Stimulated activated CD4-positive, alpha-beta T cell treated with anti-CD3 and anti-CD28 coated beads, Interleukin-1b, Interleukin-23, amount 100 ng/mL, for 4 hours (primary cell): ENCODE measurements at regions not wholly inside any gene's neighbourhood (a gene's known extent, or its start where the extent isn't known, plus 50 kb on each side); places are given as distances from the start of the nearest gene placed in this dataset.

Experiments
- DNase-seq, 2 donors: peaks; one replicate each; pipeline ENCODE4 v3.0.0-alpha.2; 2020; ENCODE audit warnings: low read depth in 2 of 2

DNA sequence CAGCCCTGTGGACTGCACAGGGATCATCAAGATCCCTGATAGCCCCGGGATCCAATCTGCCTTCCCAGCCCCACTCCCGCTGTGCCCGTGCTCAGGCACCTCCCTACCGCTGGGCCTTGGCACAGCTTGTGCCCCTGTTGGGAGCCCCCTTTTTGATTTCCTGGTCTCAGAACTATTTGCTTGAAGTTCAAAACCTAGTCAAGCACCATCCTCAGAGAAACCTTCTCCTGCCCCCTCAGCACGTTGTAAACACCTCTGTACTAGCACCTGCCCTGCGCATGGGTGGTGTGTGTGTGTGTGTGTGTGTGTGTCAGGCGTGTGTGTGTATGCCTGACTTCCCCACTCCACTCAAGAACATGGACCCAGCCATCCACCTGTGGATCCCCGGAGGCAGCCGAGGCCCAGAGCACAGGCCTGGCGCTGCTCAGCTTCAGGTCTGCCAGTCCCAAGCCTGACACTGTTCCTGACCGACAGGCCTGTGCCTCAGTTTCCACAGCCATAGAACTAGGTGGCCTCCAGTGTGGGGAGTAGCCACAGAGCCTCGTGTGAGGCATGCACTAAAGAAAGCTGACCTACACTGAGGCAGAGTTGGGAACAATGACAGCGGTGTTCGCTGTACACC lies 65.5 kb downstream of the ADRA2C start:
- no peak for DNase-seq

DNA sequence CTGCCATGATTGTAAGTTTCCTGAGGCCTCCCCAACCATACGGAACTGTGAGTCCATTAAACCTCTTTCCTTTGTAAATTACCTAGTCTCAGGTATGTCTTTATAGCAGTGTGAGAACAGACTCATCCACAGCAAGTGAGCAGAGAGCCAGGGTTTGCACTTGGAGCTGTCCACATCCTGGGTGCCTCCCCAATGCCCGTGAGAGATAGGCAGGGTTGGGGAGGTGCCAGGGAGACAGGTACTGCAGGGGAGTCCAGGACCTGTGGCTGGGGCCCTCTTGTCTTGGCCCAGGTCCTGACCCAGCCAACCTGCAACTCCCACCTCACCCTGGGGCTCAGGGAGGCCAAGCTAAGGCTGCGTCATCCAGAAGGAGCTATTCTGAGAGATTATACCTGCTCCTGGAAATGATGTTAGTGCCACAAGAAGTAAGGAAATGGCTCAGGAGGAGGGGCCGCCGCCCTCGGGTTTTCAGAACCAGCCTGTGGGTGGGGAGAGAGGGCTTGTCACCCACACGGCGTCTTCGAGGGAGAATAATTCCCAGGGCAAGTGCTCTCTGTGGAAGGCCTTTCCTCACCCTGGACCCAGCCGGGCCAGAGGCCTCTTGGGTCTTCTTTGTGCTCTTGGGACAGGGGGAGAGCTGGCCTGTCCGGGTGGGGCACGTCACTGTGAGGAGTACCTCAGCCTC lies 66.5 kb downstream of the ADRA2C start:
- no peak for DNase-seq

DNA sequence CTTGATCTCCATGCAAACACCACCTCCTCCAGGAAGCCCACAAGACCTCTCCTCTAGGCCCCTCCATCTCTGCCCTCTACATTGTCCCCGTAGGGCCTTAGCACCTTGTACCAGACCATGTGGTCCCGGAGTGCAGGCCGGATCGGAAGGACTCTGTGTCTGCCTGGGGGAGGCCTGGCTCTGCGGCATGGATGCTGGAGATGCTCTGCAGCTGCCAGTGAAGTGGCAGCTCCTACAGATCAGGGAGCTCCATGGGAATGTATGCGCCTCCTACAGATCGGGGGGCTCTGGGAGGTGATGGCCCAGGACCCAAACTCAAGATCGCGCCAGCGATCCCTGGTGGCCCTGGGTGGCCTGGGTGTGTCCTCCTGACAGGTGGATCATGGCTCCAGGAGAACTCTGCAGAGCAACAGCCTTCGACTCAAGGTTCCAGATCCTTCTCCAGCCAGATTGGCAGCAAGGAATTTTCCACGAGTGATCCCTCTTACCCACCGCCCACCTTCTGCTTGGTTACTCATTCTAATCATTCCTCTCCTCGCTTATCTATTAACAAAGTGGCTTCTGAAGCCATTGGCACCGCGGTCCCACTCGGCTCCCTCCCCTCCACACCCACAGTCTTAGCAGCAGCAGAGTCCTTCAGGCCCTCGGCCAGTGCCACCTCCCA lies 67.3 kb downstream of the ADRA2C start:
- no peak for DNase-seq

DNA sequence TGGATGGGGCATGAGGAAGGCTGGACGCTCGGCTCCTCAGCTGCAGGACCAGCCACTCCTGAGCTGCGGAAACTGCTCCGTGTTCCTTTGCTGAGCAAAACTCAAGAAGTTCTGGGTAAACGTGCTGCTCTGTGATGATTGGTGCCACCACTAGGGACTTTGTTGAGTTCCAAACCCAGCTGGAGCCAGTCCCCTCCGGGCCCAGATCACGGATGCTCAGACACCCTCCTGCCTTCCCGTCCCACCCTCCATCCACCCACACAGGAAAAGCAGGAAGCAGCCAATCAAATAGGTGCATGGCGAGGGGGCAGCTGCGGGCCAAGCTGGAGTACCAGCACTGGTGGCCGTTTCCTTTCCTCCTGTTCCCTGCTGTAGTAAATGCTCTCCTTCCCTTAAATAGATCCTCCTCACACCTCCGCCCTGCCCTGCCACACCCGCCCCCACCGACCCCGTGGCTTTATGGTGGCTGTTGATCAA lies 68.0 kb downstream of the ADRA2C start:
- no peak for DNase-seq

DNA sequence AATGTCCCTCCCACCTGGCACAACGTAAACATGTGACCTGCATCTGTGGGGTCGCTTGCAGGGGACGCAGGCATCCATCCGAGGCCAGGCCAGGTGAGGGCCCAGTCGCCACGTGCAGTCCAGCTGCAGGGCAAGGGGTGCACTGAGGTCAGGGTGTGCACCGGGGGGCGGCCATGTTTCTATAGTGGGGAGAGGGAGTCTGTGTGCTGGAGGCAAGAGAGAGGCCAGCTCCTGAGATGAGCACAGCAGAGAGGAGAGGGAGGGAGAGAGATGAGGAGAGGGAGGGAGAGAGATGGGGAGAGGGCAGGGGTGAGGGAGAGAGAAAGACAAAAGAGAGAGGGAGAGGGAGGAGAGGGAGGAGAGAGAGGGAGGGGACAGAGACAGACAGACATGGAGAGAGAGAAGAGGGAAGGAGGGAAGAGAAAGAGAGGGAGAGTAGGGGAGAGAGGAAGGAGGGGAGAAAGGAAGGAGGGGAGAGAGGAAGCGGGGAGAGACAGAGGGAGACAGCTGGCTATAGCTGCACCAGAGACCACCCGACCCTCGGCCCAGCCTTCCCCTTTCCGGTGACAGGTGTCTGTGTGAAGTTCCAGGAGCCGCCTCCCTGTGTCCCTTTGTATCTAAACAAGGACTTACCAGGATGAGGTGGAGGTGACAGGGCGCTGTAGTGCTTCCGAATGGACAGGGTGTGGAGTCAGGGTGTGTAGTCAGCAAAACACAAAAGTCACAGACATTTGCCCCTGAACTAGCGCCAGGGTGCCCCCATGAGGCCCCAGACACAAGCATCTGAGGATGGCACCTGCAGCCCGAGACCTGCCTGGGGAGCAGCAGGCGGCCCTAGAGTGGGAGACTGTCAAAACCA lies 68.7 kb downstream of the ADRA2C start:
- DNase-seq = no peak

DNA sequence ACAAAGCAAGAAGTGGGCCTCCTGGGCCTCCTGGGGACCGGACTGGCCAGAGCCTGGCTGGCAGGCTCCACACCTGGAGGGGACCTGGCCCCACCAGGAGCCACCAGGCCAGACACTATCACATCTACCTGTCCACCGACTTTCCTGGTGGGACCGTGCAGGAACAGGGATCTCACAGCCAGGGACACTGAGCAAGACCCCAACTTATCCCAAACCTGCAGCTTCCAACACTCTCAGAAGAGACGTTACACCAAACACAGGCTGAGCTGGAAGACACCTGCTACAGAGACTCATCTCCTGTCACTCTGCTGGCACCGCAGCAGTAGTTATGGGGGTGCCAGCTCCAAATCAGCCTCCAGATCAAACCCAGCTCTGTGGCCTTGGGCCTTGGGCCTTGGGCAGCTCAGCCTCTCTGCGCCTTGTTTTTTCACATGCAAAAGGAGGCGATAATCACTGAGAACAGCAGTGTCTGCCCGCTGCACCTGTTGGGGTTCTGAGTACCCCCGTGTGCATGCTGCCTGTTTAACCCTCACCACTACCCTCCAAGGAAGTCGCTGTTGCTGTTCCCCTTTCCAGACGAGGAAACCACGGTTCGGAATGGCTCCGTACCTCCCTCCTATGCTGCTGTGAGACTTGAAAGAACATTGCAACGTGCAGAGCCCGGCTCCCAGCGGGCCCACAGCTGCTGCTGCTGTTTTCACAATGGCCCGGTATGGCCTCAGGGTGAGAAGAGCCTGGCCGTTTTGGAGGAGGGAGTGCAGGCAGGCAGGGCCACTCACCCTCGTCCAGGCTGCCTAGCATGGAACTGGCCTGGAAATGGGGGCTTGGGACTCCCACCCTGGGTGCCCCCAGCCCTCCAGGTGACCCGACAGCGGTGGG lies 69.6 kb downstream of the ADRA2C start:
- DNase-seq = no peak

DNA sequence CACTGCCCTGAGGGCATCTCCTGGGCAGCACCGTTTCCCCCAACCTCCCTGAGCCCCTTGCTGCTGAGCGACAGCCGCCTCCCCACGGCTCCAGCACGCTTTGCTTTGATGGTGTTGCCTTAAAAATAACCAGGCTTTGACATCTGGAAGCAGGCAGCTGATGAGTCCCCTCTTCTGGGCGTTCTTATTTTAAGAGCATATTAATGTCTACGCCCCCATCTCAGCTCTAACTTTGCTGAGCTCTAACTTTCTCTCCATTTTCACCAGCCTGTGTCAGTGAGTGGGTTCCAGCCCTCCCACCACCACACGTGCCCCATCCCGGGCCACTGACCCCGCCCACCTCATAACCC lies 70.2 kb downstream of the ADRA2C start:
- DNase-seq = no peak

DNA sequence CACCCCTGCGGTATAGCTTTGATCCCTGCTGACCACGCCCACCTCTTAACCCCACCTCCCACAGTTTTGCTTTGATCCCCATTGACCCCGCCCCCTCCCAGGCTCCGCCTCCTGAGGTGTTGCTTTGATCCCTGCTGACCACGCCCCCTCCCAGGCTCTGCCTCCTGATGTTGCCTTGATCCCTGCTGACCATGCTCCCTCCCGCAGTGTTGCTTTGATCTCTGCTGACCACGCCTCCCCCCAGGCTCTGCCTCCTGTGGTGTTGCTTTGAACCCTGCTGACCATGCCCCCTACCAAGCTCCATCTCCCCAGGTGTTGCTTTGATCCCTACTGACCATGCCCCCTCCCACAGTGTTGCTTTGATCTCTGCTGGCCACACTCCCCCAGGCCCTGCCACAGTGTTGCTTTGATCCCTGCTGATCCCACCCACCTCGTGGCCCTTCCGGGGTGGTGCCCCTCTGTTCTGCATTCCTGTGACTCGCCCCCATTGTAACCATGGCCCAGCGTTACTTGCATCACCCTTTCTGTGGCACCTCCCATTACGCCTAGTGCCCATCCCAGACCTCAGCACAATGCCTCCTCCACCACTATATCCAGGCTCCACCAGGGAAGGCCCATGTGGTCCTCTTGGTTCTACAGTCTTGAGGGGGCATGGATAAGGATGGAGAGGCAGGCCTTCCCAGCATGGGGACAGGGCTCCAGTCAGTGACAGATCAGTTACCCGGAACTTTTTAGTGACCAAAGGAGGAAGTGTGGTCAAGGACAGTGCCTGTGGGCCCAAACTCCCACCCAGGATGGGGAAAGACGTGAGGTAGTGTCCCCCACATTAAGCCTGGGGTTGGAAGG lies 70.8 kb downstream of the ADRA2C start:
- DNase-seq = no peak

DNA sequence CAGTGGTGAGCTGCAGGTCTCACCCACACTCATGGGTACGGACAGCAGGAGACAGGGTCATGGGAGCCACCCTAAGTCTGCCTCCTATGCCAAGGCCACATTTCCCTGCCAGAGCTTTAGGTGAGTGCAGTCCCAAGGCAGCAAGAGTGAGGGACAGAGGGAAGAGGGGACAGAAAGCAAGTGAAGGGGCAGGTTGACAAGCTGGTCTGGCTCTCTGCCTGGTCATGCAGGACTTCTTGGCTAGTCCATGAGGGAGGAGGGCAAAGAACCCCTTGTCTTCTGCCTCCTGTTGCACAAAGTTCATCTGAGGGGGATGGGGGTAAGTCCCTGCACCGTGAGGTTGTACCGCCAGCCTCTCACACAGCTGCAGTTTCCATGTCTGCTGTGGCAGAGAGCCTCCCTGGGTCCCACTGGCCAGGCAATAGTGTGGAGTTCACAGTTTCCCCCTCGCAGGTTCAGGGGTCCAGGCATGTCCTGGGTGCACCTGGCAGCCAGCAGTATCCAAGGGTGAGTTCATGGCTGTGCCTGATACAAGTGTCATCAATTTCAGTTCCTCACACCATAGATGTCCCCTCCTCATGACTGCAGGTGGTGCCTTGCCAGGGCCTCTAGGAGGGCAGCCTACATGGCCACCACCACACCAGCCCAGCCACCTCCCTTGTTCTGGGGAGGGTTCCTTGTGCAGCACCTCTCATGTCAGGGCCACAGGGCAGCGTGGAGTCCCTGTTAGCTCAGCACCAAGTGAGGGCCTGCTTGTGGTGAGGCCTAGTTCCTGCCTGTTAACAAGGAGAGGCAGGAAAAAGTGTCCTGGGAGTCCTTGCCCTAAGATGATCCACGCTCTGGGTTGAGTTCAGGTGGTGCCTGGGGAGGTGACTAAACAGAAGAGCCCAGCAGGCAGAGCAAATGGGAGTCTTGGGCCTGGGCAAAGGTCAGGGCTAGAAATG lies 72.5 kb downstream of the ADRA2C start:
- no peak for DNase-seq

DNA sequence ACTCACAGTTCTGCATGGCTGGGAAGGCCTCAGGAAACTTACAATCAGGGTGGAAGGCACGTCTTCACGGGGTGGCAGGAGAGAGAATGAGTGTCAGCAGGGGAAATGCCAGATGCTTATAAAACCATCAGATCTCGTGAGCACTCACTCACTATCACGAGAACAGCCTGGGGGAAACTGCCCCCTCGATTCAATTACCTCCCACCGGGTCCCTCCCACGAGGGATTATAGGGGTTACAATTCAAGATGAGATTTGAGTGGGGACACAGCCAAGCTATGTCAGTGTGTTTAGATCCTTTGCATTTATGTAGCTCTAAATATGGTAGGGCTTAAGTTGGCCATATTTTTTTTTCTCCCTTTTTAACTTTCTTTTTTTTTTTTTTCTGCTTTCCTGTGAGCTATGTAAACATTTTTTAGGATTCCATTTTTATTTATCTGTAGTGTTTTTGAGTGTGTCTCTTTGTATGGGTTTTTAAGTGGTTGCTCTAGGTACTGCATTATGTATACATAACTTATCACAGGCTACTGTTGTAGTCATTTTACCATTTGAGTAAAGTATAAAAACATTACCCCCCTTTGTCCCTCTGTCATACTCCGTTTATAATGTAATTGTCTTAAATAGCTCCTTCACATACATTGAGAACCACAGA lies 79.0 kb downstream of the ADRA2C start:
- no peak for DNase-seq

DNA sequence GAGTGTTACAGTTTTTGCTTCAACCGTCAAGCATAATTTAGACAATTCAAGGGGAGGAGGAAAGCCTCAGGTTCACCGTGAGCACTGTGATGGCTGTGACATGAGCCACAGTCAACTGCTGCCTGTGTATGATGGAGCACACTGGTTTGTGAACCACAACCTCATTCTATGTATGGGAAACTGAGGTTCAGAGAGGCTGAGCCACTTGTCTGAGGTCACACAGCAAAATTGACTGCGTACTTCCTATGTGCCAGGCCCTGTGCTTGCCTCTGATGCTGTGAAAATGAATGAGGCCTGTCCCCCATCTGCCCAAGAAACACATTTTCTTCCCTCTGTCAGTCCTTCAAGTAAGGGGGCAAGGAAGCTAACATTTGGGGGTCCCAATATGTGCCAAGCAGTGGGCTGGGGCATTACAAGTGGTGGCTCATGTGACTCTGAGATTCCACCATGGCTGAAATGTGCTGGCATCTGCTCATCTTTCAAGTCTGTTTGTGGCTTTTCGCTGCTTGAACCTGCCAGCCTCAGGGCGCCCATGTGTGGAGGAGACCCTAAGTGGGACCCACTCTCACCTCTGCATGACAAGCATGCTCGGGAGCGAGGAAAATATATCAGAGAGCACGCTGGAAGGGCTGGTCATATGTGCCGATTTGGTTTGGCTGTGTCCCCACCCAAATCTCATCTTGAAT lies 79.7 kb downstream of the ADRA2C start:
- no peak for DNase-seq

DNA sequence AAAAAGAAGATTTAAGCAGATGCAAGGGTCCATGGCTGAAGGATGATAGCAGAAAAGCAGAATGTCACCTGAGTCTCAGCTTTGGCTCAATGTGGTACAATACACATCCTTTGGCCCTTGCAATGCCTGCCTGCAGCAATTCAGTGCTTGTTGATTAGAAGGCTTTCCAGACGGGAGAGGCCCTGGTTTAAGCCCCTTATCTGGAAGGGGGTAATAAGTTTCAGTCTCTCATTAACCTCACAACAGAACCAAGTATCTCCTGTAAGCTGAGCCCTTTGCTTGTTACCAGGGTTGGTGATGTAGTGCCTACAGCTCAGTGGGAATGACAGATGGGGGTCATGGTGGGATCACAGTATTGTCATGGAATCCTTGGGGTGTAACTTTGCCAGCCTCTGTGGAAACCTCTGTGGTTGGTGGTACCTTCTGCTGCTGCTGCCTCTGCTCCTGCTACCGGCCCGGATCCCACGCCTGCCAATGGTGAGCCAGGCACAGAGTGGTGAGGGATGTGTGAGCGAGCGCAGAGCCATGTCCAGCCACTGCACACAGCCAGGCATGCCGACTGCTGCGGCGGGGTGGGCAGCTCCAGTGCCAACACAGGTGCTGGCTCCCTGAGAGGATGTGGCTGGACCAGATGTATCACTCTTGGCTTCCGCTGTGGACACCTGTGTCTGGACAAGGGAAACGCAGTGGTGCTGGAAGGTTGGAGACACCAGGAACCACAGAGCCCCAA lies 81.2 kb downstream of the ADRA2C start:
- no peak for DNase-seq

DNA sequence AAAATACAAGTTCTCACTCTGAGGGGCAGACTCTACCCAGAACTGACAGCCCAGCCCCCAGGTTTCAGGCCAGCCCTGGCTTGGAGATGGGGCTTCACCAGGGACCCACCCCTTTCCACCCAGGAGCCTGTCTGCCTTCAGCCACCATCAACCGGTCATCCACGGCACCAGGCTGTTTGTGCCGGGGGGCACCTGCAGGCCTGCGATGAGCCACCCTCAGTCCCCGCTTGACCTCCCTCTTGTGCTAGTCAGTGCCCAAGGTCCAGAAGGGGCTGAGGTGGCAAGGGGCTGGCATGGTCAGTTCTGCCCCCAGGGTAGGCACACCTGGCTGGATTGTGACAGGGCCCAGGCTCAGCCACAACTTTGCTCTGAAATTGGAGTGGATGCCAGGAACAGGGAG lies 82.1 kb downstream of the ADRA2C start:
- DNase-seq = no peak

DNA sequence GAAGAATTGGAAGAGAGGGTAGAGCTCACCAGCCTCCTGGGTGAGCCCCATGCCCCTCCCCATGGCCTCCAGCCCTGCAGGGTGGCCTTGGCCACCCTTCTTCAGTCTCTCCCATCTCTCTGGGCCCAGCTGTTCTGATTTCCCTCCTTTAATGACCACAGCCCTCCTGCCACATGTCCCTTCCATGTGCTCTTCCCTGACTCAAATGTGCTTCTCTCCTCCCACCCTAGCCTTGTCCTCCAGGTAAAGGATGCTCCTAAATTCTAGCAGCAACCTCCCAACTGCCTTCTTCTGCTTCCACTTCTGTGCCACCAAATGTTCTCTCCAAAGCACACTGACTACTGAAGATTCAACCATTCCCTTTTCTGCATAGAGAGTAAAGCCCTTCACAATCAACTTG lies 83.0 kb downstream of the ADRA2C start:
- DNase-seq = no peak

DNA sequence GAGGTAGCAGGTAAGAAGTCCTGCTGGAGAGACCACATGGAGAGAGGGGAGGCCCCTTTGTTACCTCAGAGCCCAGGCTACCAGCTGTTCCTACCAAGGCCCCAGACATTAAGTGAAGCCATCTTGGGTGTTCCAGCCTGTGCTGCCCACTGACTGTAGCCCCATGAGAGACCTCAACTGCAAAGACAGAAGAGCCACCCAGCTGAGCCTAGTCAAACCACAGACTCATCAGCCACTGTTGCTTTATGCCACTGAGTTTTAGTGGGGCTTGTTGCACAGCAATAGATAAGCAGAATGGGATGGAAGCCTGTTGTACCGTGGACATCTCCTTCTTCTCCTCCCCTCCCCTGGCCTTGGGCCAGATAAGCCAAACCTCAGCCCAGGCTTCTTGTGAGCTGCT lies 83.9 kb downstream of the ADRA2C start:
- DNase-seq = no peak

DNA sequence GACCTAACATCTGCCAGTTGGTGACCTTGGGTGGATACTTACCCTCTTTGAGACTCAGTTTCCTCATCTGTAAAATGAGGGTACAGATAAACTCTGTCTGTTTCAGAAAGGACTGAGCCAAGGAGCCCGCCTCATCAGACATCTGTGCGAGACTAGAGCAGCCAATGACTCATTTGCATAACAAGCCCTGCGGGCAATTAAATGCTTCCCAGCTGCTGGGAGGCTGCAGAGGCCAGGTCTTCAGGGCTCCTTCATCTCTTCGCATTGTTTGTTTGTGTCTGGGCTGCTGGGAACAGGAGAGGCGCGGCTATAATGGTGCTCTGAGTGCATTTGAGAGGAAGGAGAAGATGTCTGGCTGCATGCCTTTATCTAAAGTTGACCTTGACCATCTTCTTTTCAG lies 85.0 kb downstream of the ADRA2C start:
- DNase-seq = no peak

DNA sequence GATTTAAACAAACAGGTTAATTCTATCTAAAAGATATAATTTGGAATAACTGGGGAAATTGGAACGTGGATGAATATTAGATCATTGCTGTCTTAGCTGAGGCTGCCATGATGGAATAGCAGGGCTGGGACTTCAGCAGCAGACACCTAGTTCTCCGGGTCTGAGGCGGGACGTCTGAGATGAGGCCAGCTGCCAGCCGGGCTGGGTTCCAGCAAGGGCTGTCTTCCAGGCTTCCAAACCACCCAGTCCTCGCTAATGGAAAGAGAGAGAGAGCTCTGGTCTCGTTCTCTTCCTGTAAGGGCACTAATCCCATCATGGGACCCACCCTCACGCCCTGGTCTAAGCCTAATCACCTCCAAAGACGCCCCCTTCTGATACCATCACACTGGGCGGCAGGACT lies 85.7 kb downstream of the ADRA2C start:
- no peak for DNase-seq

DNA sequence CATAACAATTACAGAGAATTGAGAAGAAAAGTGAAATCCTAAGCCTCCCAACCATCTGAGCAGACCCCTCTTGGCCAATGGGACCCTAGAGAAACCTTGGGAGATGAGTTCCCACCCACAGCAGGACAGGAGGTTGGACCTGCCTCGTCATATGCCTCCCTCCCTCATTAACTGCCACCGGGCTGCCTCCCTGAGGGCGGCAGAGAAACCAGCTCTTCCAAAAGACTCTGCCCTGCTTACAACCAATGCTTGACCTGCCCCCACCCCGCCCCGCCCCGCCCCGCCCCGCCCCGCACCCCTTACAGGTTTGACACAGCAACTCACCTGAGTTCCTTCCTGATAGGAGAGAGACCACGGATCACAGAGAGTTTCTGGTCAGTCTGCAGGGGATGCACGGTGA lies 86.1 kb downstream of the ADRA2C start:
- no peak for DNase-seq
